ENCODE measurements at regions not wholly inside any gene's neighbourhood (a gene's known extent, or its start where the extent isn't known, plus 50 kb on each side); places are given as distances from the start of the nearest gene placed in this dataset.

DNA sequence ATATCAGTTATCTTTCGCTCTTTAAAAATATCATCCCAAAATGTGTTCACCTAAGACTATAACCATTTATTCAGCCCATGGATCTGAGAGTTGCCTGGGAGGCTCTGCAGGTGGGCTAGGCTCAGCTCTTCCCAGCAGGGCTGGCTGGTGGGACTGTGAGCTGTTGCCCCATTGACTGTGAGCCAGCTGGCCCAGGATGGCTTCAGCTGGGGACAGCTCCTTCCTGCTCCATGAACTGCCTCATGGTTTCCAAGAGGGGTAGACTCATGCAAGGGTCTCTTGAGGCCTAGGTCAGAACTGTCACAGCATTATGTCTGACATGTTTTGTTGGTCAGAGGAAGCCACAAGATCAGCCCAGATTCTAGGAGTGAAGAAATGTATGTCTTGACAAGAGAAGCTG lies 114.1 kb upstream of the E2F7 start:
- no peak for ATAC-seq (ENCODE audit: low FRiP score in 2 of 2)
- Histone ChIP-seq H3K27ac (no peak overlapping the region), H3K4me1 (no peaks in the 10 kb centered on the region), H3K27me3 (no peaks in the 10 kb centered on the region), H3K4me3 (no peak overlapping the region), H3K9me3 (no peaks in the 10 kb centered on the region), H3K36me3 (no peaks in the 10 kb centered on the region)
- WGBS, 2 donors: 88 to 100% methylated on average over 1 of the region's 1 CpG
- no peak for DNase-seq
- TF ChIP-seq EP300 (IDR thresholded peaks at IDR 0.05) (no peak), POLR2A (IDR thresholded peaks at IDR 0.05) (no peak), CTCF (IDR thresholded peaks at IDR 0.05) (no peak), POLR2AphosphoS5 (IDR thresholded peaks at IDR 0.05) (no peak)

DNA sequence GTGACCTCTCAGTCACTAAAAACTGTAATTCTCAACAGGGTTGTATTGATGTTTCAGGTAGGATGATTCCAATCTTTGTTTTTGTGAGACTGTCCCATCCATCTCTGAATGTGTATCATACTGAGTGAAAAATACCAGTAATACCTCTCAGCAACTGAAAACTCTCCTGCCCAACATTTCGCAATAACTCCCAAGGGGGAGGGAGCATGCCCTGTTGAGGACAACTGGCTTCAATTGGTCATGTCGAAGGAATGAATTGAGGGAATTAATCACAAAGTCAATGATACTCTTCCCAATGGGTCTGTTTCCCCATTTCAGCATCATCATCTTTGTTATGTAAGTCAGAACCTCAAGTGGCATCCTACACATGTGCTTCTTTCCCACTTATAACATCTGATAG lies 102.4 kb upstream of the E2F7 start:
- Histone ChIP-seq H3K27me3 (no peaks in the 10 kb centered on the region), H3K36me3 (no peaks in the 10 kb centered on the region), H3K4me1 (no peaks in the 10 kb centered on the region), H3K4me3 (no peak overlapping the region), H3K27ac (no peak overlapping the region), H3K9me3 (no peaks in the 10 kb centered on the region)
- WGBS, 2 donors: 88% methylated on average over 2 of the region's 2 CpGs
- DNase-seq: no peak
- no peak for ATAC-seq (ENCODE audit: low FRiP score in 2 of 2)
- TF ChIP-seq POLR2AphosphoS5 (IDR thresholded peaks at IDR 0.05) (no peak), CTCF (IDR thresholded peaks at IDR 0.05) (no peak), POLR2A (IDR thresholded peaks at IDR 0.05) (no peak), EP300 (IDR thresholded peaks at IDR 0.05) (no peak)

- no peaks in the 10 kb centered on the region for H3K36me3 ChIP-seq
These were observed 101.3 kb upstream of the E2F7 start for GRCh38 chr12:77166696-77167095.

DNA sequence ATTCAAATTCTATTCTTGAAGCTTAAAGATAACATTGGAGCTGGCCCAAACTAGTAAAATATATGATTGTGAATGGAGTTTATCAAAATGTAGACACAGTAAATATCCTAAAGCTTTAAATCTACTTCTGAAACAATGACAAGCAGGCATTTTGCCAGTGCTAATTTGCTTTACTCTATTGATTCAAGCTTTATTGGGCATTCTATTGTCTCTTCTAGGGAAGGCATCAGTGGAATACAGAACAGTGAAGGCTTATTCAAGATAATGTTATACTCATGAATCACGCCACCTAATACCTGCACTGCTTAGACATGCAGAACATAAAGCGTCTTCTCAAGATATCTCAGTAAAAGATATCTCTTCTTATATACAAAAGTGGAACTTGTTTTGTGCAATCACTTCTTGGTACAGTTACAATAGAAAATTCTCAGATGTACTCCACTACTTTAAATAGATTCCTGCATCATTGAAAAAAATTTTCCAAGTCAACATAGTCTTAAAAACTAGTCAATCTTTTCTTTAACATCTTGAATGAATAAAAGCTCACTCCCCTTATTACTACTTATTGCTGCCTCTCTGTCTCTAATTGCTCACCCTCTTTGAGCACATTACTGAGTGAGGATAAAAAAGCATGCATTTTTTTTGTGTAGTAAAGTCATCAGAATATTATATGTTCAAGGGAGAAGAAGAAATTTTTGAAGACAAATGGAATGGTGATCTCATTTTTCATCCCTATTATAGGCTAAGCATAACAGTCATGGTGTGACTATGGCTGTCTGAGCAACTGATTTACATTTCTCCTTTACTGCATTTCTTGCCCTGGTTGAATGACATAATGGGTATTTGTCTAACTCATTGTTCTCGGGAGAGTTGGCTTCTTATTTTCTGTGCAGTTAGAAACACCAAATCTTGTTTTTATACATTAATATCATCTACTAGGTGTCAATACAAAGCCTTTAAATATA lies 98.0 kb upstream of the E2F7 start:
- H3K27me3 ChIP-seq: no peaks in the 10 kb centered on the region
- H3K9me3 ChIP-seq: no peaks in the 10 kb centered on the region
- no peak overlapping the region for H3K4me3 ChIP-seq
- TF ChIP-seq EP300 (IDR thresholded peaks at IDR 0.05): no peak
- TF ChIP-seq POLR2A (IDR thresholded peaks at IDR 0.05): no peak
- TF ChIP-seq POLR2AphosphoS5 (IDR thresholded peaks at IDR 0.05): no peak
- no peak for TF ChIP-seq CTCF (IDR thresholded peaks at IDR 0.05)
- no peaks in the 10 kb centered on the region for H3K36me3 ChIP-seq
- ATAC-seq (ENCODE audit: low FRiP score in 2 of 2): no peak
- DNase-seq: no peak
- WGBS, 2 donors: 89 to 94% methylated on average over 3 of the region's 3 CpGs
- H3K27ac ChIP-seq: no peak overlapping the region
- no peaks in the 10 kb centered on the region for H3K4me1 ChIP-seq

More at GRCh38 chr12:77166696-77167095, 101.3 kb upstream of the E2F7 start:
- Histone ChIP-seq H3K27ac (no peak overlapping the region), H3K27me3 (no peaks in the 10 kb centered on the region), H3K9me3 (no peaks in the 10 kb centered on the region), H3K4me1 (no peaks in the 10 kb centered on the region), H3K4me3 (no peak overlapping the region)
- no peak for DNase-seq
- no peak for ATAC-seq (ENCODE audit: low FRiP score in 2 of 2)
- 86 to 90% methylated on average over 2 of the region's 2 CpGs for WGBS, 2 donors
- TF ChIP-seq POLR2AphosphoS5 (IDR thresholded peaks at IDR 0.05): no peak
- no peak for TF ChIP-seq EP300 (IDR thresholded peaks at IDR 0.05)
- no peak for TF ChIP-seq POLR2A (IDR thresholded peaks at IDR 0.05)
- no peak for TF ChIP-seq CTCF (IDR thresholded peaks at IDR 0.05)

DNA sequence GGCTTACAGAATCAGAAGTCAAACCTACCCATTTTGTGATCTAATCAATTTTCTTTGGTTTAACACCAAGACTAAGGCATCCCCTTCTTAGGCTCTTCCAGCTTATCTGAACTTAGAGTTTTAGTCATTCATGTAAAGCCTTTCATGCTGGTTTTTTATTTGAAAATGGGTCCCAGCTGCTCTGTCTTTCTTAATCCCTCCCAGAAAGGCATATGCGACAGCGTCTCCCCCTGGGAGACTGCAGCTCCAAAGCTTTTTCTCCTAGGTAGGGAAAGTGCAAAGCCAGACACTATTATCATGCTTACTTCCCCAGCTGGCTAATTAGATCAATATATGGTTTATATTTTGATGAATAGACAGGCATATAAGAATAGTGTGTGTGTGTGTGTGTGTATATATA lies 96.6 kb upstream of the E2F7 start:
- ATAC-seq (ENCODE audit: low FRiP score in 2 of 2): no peak
- Histone ChIP-seq H3K9me3 (no peaks in the 10 kb centered on the region), H3K27me3 (no peaks in the 10 kb centered on the region), H3K4me3 (no peak overlapping the region), H3K4me1 (no peaks in the 10 kb centered on the region), H3K36me3 (no peaks in the 10 kb centered on the region), H3K27ac (no peak overlapping the region)
- TF ChIP-seq EP300 (IDR thresholded peaks at IDR 0.05): no peak
- TF ChIP-seq CTCF (IDR thresholded peaks at IDR 0.05): no peak
- TF ChIP-seq POLR2AphosphoS5 (IDR thresholded peaks at IDR 0.05): no peak
- no peak for TF ChIP-seq POLR2A (IDR thresholded peaks at IDR 0.05)
- DNase-seq: no peak
- WGBS, 2 donors: 58 to 66% methylated on average over 2 of the region's 2 CpGs
